Stimulated activated CD8-positive, alpha-beta memory T cell treated with anti-CD3 and anti-CD28 coated beads, Interleukin-12 subunit alpha, Interleukin-12 subunit beta, amount 100 ng/mL, for 24 hours (primary cell): ENCODE measurements at regions not wholly inside any gene's neighbourhood (a gene's known extent, or its start where the extent isn't known, plus 50 kb on each side); places are given as distances from the start of the nearest gene placed in this dataset.
"Not testable (repeated sequence)": the region's sequence is repeated elsewhere in the genome, so short reads cannot be mapped to it uniquely, and the experiment has no call there.

Experiments used
- DNase-seq: peaks from one replicate; pipeline ENCODE4 v3.0.0-alpha.2; 2020; ENCODE audit errors: extremely low read depth

GRCh38 chr6:152811785-152812184 is 61.2 kb downstream of the VIP start:
- DNase-seq = no peak

GRCh38 chr6:152815230-152815872 is 64.8 kb downstream of the VIP start:
- DNase-seq = no peak

GRCh38 chr6:152816055-152816454 is 65.5 kb downstream of the VIP start:
- DNase-seq = no peak

- no peak for DNase-seq
Observed at GRCh38 chr6:152821525-152821924, 70.9 kb downstream of the VIP start.

GRCh38 chr6:152824666-152825065 is 74.1 kb downstream of the VIP start:
- no peak for DNase-seq

- DNase-seq = no peak
Observed at GRCh38 chr6:152828431-152828830, 77.8 kb downstream of the VIP start.

- DNase-seq = not testable (repeated sequence)
Observed at GRCh38 chr6:152834366-152834765, 83.8 kb downstream of the VIP start.

- DNase-seq = no peak
Observed at GRCh38 chr6:152836523-152836922, 85.9 kb downstream of the VIP start.

GRCh38 chr6:152845421-152845820 is 94.8 kb downstream of the VIP start:
- no peak for DNase-seq

- DNase-seq = no peak
Observed at GRCh38 chr6:152846825-152847224, 96.2 kb downstream of the VIP start.

- no peak for DNase-seq
Observed at GRCh38 chr6:152848919-152849318, 98.3 kb downstream of the VIP start.

- no peak for DNase-seq
Observed at GRCh38 chr6:152854086-152854795, 103.6 kb downstream of the VIP start.

GRCh38 chr6:152858141-152858540 is 107.5 kb downstream of the VIP start:
- DNase-seq = no peak

- no peak for DNase-seq
Observed at GRCh38 chr6:152859225-152859624, 108.6 kb downstream of the VIP start.

- DNase-seq = peak; percentile 14
Observed at GRCh38 chr6:152863618-152864326, 113.2 kb downstream of the VIP start.

GRCh38 chr6:152874267-152874666 is 108.6 kb downstream of the FBXO5 start:
- no peak for DNase-seq

GRCh38 chr6:152874846-152875568 is 107.8 kb downstream of the FBXO5 start:
- DNase-seq = no peak

GRCh38 chr6:152879681-152880080 is 103.2 kb downstream of the FBXO5 start:
- DNase-seq = no peak

GRCh38 chr6:152893187-152893586 is 89.7 kb downstream of the FBXO5 start:
- no peak for DNase-seq

- no peak for DNase-seq
Observed at GRCh38 chr6:152896923-152897322, 85.9 kb downstream of the FBXO5 start.

- peak; percentile 23 for DNase-seq
Observed at GRCh38 chr6:152897807-152898399, 84.9 kb downstream of the FBXO5 start.

- DNase-seq = no peak
Observed at GRCh38 chr6:152904678-152905077, 78.2 kb downstream of the FBXO5 start.
